ENCODE measurements at regions not wholly inside any gene's neighbourhood (a gene's known extent, or its start where the extent isn't known, plus 50 kb on each side); places are given as distances from the start of the nearest gene placed in this dataset.

- DNase-seq = no peak
Measured at GRCh38 chr5:114648940-114649339, 287.1 kb downstream of the KCNN2 start.

GRCh38 chr5:114644576-114644975, 282.7 kb downstream of the KCNN2 start:
- no peak for DNase-seq

- DNase-seq = no peak
Measured at GRCh38 chr5:114636271-114636670, 274.4 kb downstream of the KCNN2 start.

- DNase-seq = no peak
Measured at GRCh38 chr5:114634967-114635901, 273.4 kb downstream of the KCNN2 start.

GRCh38 chr5:114634517-114634916, 272.6 kb downstream of the KCNN2 start:
- no peak for DNase-seq

- no peak for DNase-seq
Measured at GRCh38 chr5:114612406-114612805, 250.5 kb downstream of the KCNN2 start.

GRCh38 chr5:114581136-114581535, 219.3 kb downstream of the KCNN2 start:
- no peak for DNase-seq

GRCh38 chr5:114565871-114566270, 204.0 kb downstream of the KCNN2 start:
- DNase-seq = no peak

- no peak for DNase-seq
Measured at GRCh38 chr5:114565139-114565538, 203.3 kb downstream of the KCNN2 start.

GRCh38 chr5:114561415-114561814, 199.5 kb downstream of the KCNN2 start:
- DNase-seq = no peak

All from SW 1271 (cell line).